ENCODE measurements at regions not wholly inside any gene's neighbourhood (a gene's known extent, or its start where the extent isn't known, plus 50 kb on each side); places are given as distances from the start of the nearest gene placed in this dataset.

DNA sequence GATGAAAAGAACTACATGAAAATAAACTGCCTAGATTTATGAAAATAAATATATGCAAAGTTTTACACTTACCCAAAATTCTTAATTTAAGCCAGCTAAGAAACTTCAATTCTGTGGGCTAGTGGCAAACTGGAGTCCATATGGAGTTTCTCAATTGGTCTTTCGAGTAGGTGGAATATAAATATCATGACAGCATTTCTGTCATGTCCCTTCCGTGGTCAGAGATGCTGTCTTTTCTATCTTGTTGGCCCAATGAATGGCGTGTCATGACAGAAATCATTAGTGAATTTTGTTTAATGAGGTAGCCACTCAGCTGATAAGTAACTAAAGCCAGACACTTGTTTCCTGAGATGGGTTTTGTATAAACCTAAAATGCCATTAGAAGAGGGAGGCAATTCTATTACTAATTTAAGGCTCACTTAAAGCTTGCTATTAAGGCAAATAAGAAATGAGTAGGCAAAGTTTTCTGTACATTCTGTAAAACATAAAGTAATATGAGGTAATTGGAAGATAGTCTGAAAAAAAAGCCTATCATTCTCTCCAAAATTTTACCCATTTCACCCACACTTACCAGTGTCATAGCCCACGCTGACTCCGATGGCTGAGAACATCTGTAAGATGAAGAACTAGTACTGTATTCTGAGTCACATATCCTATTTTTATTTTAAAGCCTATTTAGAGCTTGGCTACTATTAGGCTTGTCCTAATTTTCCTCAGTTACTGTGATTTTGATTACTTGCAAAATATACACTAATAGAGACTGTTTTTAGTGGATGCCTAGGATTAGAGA, 419.3 kb upstream of the MEF2C start:
- no peak overlapping the region for H3K27ac ChIP-seq (ENCODE audit: low read length)
- H3K27me3 ChIP-seq (ENCODE audit: low read depth, low read length) = no peaks in the 10 kb centered on the region
- H3K36me3 ChIP-seq (ENCODE audit: control insufficient read depth in 1 of 2, insufficient read depth in 2 of 2, low read length in 2 of 2) = no peaks in the 10 kb centered on the region
- H3K9me3 ChIP-seq (ENCODE audit: control insufficient read depth in 1 of 2, low read length in 2 of 2) = no peaks in the 10 kb centered on the region
- no peaks in the 10 kb centered on the region for H3K4me1 ChIP-seq (ENCODE audit: control insufficient read depth in 1 of 2, insufficient read depth in 2 of 2, low read length in 2 of 2)
- no peak overlapping the region for H3K4me3 ChIP-seq (ENCODE audit: low read depth in 1 of 2, low read length in 2 of 2)

DNA sequence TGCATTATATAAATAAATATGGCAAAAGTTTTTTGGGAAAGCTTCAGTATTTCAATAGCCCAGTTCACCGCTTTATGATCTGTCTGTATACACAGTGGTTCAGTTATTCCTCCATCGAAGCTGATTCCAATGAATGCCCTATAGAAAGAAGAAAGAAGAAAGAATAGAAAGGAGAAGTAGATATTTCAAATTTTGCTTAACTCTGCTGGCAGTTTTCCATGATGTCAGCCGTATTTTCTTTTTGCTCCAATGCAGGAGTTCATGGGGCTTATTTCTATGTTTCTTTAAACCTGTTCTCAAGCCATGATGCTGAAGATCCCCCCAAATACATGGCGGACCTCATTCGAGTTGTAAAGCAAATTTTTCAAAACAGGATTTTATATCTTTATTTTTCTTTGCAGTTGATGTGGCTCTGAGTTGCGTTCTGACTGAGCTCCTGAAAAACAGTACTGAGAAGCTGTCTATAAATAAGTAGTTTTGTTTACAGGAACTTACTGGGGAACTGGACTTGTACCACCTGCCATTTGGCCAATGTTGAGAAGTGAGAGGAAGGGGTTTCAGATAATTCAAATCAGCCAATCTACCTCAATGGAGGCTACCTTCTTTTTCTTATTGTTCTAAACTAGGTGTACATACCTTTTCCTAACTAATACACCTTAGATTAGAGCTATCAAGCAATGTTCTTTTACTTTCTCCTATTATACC, 418.5 kb upstream of the MEF2C start:
- Histone ChIP-seq H3K36me3 (ENCODE audit: control insufficient read depth in 1 of 2, insufficient read depth in 2 of 2, low read length in 2 of 2) (no peaks in the 10 kb centered on the region), H3K27ac (ENCODE audit: low read length) (no peak overlapping the region), H3K27me3 (ENCODE audit: low read depth, low read length) (no peaks in the 10 kb centered on the region), H3K9me3 (ENCODE audit: control insufficient read depth in 1 of 2, low read length in 2 of 2) (no peaks in the 10 kb centered on the region), H3K4me3 (ENCODE audit: low read depth in 1 of 2, low read length in 2 of 2) (no peak overlapping the region), H3K4me1 (ENCODE audit: control insufficient read depth in 1 of 2, insufficient read depth in 2 of 2, low read length in 2 of 2) (no peaks in the 10 kb centered on the region)

DNA sequence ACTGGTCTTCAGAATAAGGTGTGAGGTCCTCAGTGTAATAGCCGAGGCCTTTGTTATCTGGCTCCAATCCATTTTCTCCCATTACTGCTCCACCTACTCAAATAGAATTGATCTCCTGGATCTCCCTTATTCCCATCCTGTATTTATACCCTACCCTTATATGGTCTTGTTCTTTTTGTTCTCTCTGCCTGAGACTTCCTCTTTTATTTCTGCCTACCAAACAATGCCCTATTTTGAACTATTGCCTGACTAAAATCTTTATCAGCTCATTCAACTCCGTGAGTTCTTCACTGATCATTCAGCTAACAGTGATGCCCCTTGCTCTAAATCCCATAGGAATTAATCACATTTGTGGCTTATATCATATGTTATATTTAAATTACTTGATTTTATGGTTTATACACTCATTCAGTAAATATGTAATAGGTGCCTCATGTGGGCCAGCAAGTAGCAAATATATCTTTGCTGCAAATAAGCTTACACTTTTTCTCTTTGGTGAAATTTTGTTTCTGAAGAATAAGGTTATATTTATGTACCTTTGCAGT, 417.5 kb upstream of the MEF2C start:
- Histone ChIP-seq H3K36me3 (ENCODE audit: control insufficient read depth in 1 of 2, insufficient read depth in 2 of 2, low read length in 2 of 2) (no peaks in the 10 kb centered on the region), H3K27ac (ENCODE audit: low read length) (no peak overlapping the region), H3K9me3 (ENCODE audit: control insufficient read depth in 1 of 2, low read length in 2 of 2) (no peaks in the 10 kb centered on the region), H3K4me1 (ENCODE audit: control insufficient read depth in 1 of 2, insufficient read depth in 2 of 2, low read length in 2 of 2) (no peaks in the 10 kb centered on the region), H3K4me3 (ENCODE audit: low read depth in 1 of 2, low read length in 2 of 2) (no peak overlapping the region), H3K27me3 (ENCODE audit: low read depth, low read length) (no peaks in the 10 kb centered on the region)

DNA sequence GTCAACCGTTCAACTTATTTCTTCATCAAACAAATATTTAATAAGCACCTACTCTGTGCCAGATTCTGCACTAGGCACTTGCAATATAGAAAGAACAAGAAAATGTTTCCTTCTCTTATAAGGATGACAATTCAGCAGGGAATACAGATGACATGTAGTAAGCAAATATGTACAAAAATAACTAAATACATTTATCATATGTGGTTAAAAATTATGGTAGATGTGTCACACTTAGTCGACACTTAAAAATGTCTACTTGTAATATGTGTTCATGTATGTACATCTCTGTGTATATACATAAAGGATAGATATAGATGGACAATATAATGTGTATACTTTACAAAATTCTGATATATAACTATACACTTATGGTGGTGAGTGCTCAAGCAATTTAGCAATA, 417.0 kb upstream of the MEF2C start:
- Histone ChIP-seq H3K9me3 (ENCODE audit: control insufficient read depth in 1 of 2, low read length in 2 of 2) (no peaks in the 10 kb centered on the region), H3K4me3 (ENCODE audit: low read depth in 1 of 2, low read length in 2 of 2) (no peak overlapping the region), H3K27ac (ENCODE audit: low read length) (no peak overlapping the region), H3K4me1 (ENCODE audit: control insufficient read depth in 1 of 2, insufficient read depth in 2 of 2, low read length in 2 of 2) (no peaks in the 10 kb centered on the region), H3K27me3 (ENCODE audit: low read depth, low read length) (no peaks in the 10 kb centered on the region), H3K36me3 (ENCODE audit: control insufficient read depth in 1 of 2, insufficient read depth in 2 of 2, low read length in 2 of 2) (no peaks in the 10 kb centered on the region)

DNA sequence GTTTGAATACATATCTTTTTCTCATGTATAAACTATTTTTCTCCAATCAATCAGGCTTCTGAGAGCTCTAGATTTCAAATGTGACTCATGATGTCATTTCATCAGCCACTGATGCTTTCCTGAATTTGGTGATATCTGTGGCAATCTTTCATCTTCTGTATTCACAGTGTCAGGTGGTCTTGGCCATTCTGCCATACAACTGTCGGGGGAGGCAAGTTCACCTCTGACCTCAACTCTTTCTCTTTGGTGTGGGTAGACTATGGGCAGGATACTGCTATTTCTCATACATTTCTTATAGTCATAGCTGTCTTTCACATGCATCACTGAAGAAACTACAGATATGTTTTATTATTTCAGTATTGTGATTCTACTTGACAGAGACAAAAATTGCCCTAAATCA, 414.1 kb upstream of the MEF2C start:
- no peaks in the 10 kb centered on the region for H3K4me1 ChIP-seq (ENCODE audit: control insufficient read depth in 1 of 2, insufficient read depth in 2 of 2, low read length in 2 of 2)
- no peaks in the 10 kb centered on the region for H3K9me3 ChIP-seq (ENCODE audit: control insufficient read depth in 1 of 2, low read length in 2 of 2)
- H3K27ac ChIP-seq (ENCODE audit: low read length) = no peak overlapping the region
- no peaks in the 10 kb centered on the region for H3K27me3 ChIP-seq (ENCODE audit: low read depth, low read length)
- no peaks in the 10 kb centered on the region for H3K36me3 ChIP-seq (ENCODE audit: control insufficient read depth in 1 of 2, insufficient read depth in 2 of 2, low read length in 2 of 2)
- H3K4me3 ChIP-seq (ENCODE audit: low read depth in 1 of 2, low read length in 2 of 2) = no peak overlapping the region

DNA sequence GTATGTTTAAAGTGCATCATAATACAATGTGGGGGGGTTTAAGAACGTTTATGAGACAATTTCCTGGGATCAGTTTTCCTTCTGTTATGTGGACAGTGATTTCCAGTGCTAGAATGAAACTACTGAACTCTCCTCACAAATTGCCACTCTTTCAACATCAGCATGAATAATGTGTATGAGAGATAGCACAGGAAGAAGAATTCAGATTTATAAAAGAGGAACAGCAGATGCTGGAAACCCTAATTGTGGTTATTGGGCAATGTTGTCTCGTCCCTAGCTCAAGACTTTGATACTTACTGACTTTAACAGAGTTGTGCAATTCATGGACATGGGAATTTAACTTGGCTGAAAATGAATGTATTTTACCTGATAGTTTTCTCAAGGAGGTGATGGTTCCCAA, 410.8 kb upstream of the MEF2C start:
- H3K27me3 ChIP-seq (ENCODE audit: low read depth, low read length) = no peaks in the 10 kb centered on the region
- H3K36me3 ChIP-seq (ENCODE audit: control insufficient read depth in 1 of 2, insufficient read depth in 2 of 2, low read length in 2 of 2) = no peaks in the 10 kb centered on the region
- no peak overlapping the region for H3K4me3 ChIP-seq (ENCODE audit: low read depth in 1 of 2, low read length in 2 of 2)
- no peak overlapping the region for H3K27ac ChIP-seq (ENCODE audit: low read length)
- H3K9me3 ChIP-seq (ENCODE audit: control insufficient read depth in 1 of 2, low read length in 2 of 2) = no peaks in the 10 kb centered on the region
- no peaks in the 10 kb centered on the region for H3K4me1 ChIP-seq (ENCODE audit: control insufficient read depth in 1 of 2, insufficient read depth in 2 of 2, low read length in 2 of 2)

DNA sequence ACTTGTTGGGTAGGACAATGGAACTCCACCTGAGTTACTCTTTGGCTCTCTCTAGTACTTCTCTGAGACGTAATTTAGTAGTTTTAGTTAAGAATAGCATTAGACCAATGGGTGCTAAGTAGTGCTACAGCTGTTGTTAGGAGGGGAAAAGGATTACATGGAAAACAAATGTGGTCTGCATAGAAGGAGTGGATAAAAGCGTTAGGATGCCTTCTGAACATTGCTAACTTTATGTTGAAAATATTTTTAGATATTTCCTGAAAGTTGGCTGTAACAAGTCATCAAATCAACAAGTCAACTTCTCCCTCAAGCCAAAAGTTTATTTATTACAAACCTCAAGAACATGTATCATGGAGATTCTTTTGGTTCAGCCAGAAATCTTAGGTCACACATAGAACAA, 409.5 kb upstream of the MEF2C start:
- Histone ChIP-seq H3K4me3 (ENCODE audit: low read depth in 1 of 2, low read length in 2 of 2) (no peak overlapping the region), H3K27ac (ENCODE audit: low read length) (no peak overlapping the region), H3K27me3 (ENCODE audit: low read depth, low read length) (no peaks in the 10 kb centered on the region), H3K4me1 (ENCODE audit: control insufficient read depth in 1 of 2, insufficient read depth in 2 of 2, low read length in 2 of 2) (no peaks in the 10 kb centered on the region), H3K9me3 (ENCODE audit: control insufficient read depth in 1 of 2, low read length in 2 of 2) (no peaks in the 10 kb centered on the region), H3K36me3 (ENCODE audit: control insufficient read depth in 1 of 2, insufficient read depth in 2 of 2, low read length in 2 of 2) (no peaks in the 10 kb centered on the region)

DNA sequence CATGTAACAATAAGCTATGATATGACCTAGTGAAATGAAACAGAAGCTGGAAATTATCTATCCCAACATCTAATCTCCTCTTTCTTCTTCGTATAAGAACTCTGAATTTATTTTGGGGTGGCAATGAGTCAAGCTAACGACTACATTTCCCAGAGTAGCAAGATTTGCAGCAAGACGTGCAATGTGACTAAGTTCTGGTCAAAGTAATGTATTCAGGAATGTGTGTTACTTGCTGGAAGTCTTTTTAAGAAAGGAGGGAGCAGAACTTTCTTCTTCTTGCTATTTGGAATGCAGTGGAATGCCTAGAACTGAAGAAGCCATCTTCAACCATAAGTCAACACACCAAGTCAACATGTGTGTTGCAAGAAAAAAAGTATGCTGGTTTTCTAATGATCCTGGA, 406.6 kb upstream of the MEF2C start:
- H3K36me3 ChIP-seq (ENCODE audit: control insufficient read depth in 1 of 2, insufficient read depth in 2 of 2, low read length in 2 of 2) = no peaks in the 10 kb centered on the region
- no peak overlapping the region for H3K4me3 ChIP-seq (ENCODE audit: low read depth in 1 of 2, low read length in 2 of 2)
- H3K27me3 ChIP-seq (ENCODE audit: low read depth, low read length) = no peaks in the 10 kb centered on the region
- no peak overlapping the region for H3K27ac ChIP-seq (ENCODE audit: low read length)
- H3K9me3 ChIP-seq (ENCODE audit: control insufficient read depth in 1 of 2, low read length in 2 of 2) = no peaks in the 10 kb centered on the region
- no peaks in the 10 kb centered on the region for H3K4me1 ChIP-seq (ENCODE audit: control insufficient read depth in 1 of 2, insufficient read depth in 2 of 2, low read length in 2 of 2)

DNA sequence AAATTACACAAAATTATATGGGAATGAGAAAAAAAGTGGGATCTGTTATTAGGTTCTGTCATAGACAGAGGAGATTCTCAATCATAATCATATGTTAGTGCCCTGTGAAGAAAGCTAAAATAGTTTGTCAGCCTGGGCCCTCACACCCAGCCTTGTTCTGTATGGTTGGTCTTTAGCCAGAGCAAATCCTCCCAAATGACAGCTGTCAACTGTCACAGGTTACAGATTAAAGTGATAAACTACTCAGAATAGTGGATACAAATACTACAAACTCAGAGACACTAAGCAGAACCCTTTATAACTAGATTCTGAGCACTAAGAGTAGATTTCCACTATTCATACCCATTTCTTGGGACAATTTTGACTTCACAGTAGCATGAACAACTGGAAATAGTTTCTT, 405.0 kb upstream of the MEF2C start:
- H3K4me1 ChIP-seq (ENCODE audit: control insufficient read depth in 1 of 2, insufficient read depth in 2 of 2, low read length in 2 of 2) = no peaks in the 10 kb centered on the region
- no peaks in the 10 kb centered on the region for H3K27me3 ChIP-seq (ENCODE audit: low read depth, low read length)
- no peaks in the 10 kb centered on the region for H3K36me3 ChIP-seq (ENCODE audit: control insufficient read depth in 1 of 2, insufficient read depth in 2 of 2, low read length in 2 of 2)

DNA sequence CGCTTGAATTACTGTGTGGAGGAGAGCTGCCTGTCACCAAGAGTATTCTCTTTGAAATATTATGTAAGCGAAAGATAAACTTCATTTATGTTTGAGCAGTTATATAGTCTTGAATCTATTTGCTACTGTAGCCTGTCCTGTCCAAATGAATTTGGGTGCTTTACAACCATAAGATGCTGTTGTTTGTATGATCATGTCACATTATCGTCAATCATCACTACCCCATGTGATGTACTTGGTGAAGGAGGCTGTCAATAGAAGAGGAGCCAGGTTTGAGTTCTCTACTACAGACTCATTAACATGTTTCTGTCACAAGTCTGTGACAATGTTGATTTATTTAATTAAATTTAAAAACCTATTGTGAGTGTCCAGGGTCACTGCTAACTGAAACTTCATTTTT, 403.3 kb upstream of the MEF2C start:
- H3K27me3 ChIP-seq (ENCODE audit: low read depth, low read length) = no peaks in the 10 kb centered on the region
- H3K4me3 ChIP-seq (ENCODE audit: low read depth in 1 of 2, low read length in 2 of 2) = no peak overlapping the region
- no peak overlapping the region for H3K27ac ChIP-seq (ENCODE audit: low read length)
- H3K36me3 ChIP-seq (ENCODE audit: control insufficient read depth in 1 of 2, insufficient read depth in 2 of 2, low read length in 2 of 2) = no peaks in the 10 kb centered on the region
- H3K4me1 ChIP-seq (ENCODE audit: control insufficient read depth in 1 of 2, insufficient read depth in 2 of 2, low read length in 2 of 2) = no peaks in the 10 kb centered on the region
- no peaks in the 10 kb centered on the region for H3K9me3 ChIP-seq (ENCODE audit: control insufficient read depth in 1 of 2, low read length in 2 of 2)

More for the DNA sequence above, 405.0 kb upstream of the MEF2C start:
- Histone ChIP-seq H3K9me3 (ENCODE audit: control insufficient read depth in 1 of 2, low read length in 2 of 2) (no peaks in the 10 kb centered on the region), H3K27ac (ENCODE audit: low read length) (no peak overlapping the region), H3K4me3 (ENCODE audit: low read depth in 1 of 2, low read length in 2 of 2) (no peak overlapping the region)

DNA sequence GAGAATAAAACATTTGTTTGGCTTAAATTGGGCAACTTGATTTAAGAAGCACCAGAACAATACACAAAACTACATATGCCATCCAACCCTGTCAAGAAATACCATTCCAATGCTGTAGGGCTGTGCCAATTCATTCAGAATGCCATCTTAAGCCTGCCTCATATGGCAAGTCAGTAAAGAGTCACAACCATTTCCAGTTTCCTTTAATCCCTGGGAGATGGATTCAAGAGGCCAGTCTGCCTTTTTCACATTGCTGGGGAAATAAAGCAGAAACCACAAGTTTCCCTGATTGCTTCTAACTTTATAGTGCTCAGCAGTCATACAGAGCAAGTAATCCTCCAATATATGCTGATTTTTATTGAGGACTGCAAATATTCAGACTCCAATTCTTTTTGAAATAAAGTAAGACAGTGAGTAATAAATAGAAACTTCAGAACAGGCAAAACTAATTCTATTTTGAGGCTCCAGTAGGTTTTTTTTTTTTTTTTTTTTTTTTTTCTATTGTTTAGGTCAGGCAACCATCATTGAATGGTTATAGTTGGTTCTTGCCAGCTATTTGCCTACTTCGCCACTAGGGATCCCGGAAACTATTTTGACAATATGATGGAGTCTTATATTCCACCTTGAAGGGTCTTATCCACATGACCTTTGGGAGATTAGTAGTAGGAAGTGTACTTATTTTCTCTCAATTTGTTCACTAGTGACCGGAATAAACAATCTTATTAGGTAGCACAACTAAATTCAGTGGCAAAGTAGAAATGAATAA, 400.9 kb upstream of the MEF2C start:
- Histone ChIP-seq H3K9me3 (ENCODE audit: control insufficient read depth in 1 of 2, low read length in 2 of 2) (no peaks in the 10 kb centered on the region), H3K36me3 (ENCODE audit: control insufficient read depth in 1 of 2, insufficient read depth in 2 of 2, low read length in 2 of 2) (no peaks in the 10 kb centered on the region), H3K4me3 (ENCODE audit: low read depth in 1 of 2, low read length in 2 of 2) (no peak overlapping the region), H3K27ac (ENCODE audit: low read length) (no peak overlapping the region), H3K4me1 (ENCODE audit: control insufficient read depth in 1 of 2, insufficient read depth in 2 of 2, low read length in 2 of 2) (no peaks in the 10 kb centered on the region), H3K27me3 (ENCODE audit: low read depth, low read length) (no peaks in the 10 kb centered on the region)

Measured in muscle layer of duodenum (tissue), 2 donors.